ENCODE measurements at regions not wholly inside any gene's neighbourhood (a gene's known extent, or its start where the extent isn't known, plus 50 kb on each side); places are given as distances from the start of the nearest gene placed in this dataset.

GRCh38 chr2:145851730-145852129 lies 1331.8 kb upstream of the ZEB2 start:
- Mint-ChIP-seq H3K36me3 (no peaks in the 10 kb centered on the region), H3K27ac (no peak overlapping the region), H3K4me3 (no peak overlapping the region), H3K27me3 (ENCODE audit: low read depth in 3 of 3) (peaks cover 0 to 3% (median 0%) of the 10 kb centered on the region in 3 donors), H3K4me1 (no peaks in the 10 kb centered on the region), H3K9me3 (peaks cover 0 to 5% (median 0%) of the 10 kb centered on the region in 6 donors)
- DNase-seq, result no peak

GRCh38 chr2:145849466-145849865 lies 1329.5 kb upstream of the ZEB2 start:
- Mint-ChIP-seq H3K27ac (no peak overlapping the region), H3K36me3 (no peaks in the 10 kb centered on the region)

GRCh38 chr2:145846982-145847381 lies 1327.1 kb upstream of the ZEB2 start:
- no peaks in the 10 kb centered on the region for H3K36me3 Mint-ChIP-seq
- H3K4me3 Mint-ChIP-seq, result no peak overlapping the region
- no peaks in the 10 kb centered on the region for H3K4me1 Mint-ChIP-seq
- DNase-seq, result no peak
- H3K27ac Mint-ChIP-seq, result no peak overlapping the region
- peaks cover 0 to 2% (median 0%) of the 10 kb centered on the region in 3 donors for H3K27me3 Mint-ChIP-seq (ENCODE audit: low read depth in 3 of 3)
- peaks cover 0 to 2% (median 0%) of the 10 kb centered on the region in 6 donors for H3K9me3 Mint-ChIP-seq

More at GRCh38 chr2:145849466-145849865, 1329.5 kb upstream of the ZEB2 start:
- H3K9me3 Mint-ChIP-seq, result peaks cover 0 to 2% (median 0%) of the 10 kb centered on the region in 6 donors
- no peaks in the 10 kb centered on the region for H3K4me1 Mint-ChIP-seq
- H3K4me3 Mint-ChIP-seq, result no peak overlapping the region
- DNase-seq, result no peak
- peaks cover 0 to 2% (median 2%) of the 10 kb centered on the region in 3 donors for H3K27me3 Mint-ChIP-seq (ENCODE audit: low read depth in 3 of 3)

GRCh38 chr2:145845923-145846322 lies 1326.0 kb upstream of the ZEB2 start:
- no peak for DNase-seq
- Mint-ChIP-seq H3K27me3 (ENCODE audit: low read depth in 3 of 3) (peaks cover 0 to 2% (median 0%) of the 10 kb centered on the region in 3 donors), H3K27ac (no peak overlapping the region), H3K36me3 (no peaks in the 10 kb centered on the region), H3K4me3 (no peak overlapping the region), H3K4me1 (no peaks in the 10 kb centered on the region), H3K9me3 (peaks cover 0 to 2% (median 0%) of the 10 kb centered on the region in 6 donors)

GRCh38 chr2:145845207-145845894 lies 1325.4 kb upstream of the ZEB2 start:
- peaks cover 0 to 2% (median 0%) of the 10 kb centered on the region in 3 donors for H3K27me3 Mint-ChIP-seq (ENCODE audit: low read depth in 3 of 3)
- no peak for DNase-seq
- H3K9me3 Mint-ChIP-seq, result peaks cover 0 to 8% (median 0%) of the 10 kb centered on the region in 6 donors
- no peak overlapping the region for H3K27ac Mint-ChIP-seq
- no peaks in the 10 kb centered on the region for H3K4me1 Mint-ChIP-seq
- H3K4me3 Mint-ChIP-seq, result no peak overlapping the region
- H3K36me3 Mint-ChIP-seq, result no peaks in the 10 kb centered on the region

- H3K36me3 Mint-ChIP-seq, result no peaks in the 10 kb centered on the region
- no peak overlapping the region for H3K4me3 Mint-ChIP-seq
- no peak for DNase-seq
- H3K27ac Mint-ChIP-seq, result no peak overlapping the region
- no peaks in the 10 kb centered on the region for H3K4me1 Mint-ChIP-seq
- peaks cover 0 to 7% (median 0%) of the 10 kb centered on the region in 6 donors for H3K9me3 Mint-ChIP-seq
- H3K27me3 Mint-ChIP-seq (ENCODE audit: low read depth in 3 of 3), result peaks cover 0 to 2% (median 0%) of the 10 kb centered on the region in 3 donors
Measured at GRCh38 chr2:145841973-145842372, 1322.1 kb upstream of the ZEB2 start.

- no peak overlapping the region for H3K4me3 Mint-ChIP-seq
- H3K27ac Mint-ChIP-seq, result no peak overlapping the region
- peaks cover 0 to 9% (median 0%) of the 10 kb centered on the region in 6 donors for H3K9me3 Mint-ChIP-seq
- H3K36me3 Mint-ChIP-seq, result no peaks in the 10 kb centered on the region
- no peak for DNase-seq
- no peaks in the 10 kb centered on the region for H3K4me1 Mint-ChIP-seq
- H3K27me3 Mint-ChIP-seq (ENCODE audit: low read depth in 3 of 3), result no peaks in the 10 kb centered on the region
Measured at GRCh38 chr2:145836986-145837385, 1317.1 kb upstream of the ZEB2 start.

GRCh38 chr2:145835665-145836064 lies 1315.7 kb upstream of the ZEB2 start:
- H3K9me3 Mint-ChIP-seq, result peaks cover 0 to 6% (median 0%) of the 10 kb centered on the region in 6 donors
- no peaks in the 10 kb centered on the region for H3K4me1 Mint-ChIP-seq
- H3K27me3 Mint-ChIP-seq (ENCODE audit: low read depth in 3 of 3), result peaks cover 0 to 3% (median 0%) of the 10 kb centered on the region in 3 donors
- H3K27ac Mint-ChIP-seq, result no peak overlapping the region
- no peaks in the 10 kb centered on the region for H3K36me3 Mint-ChIP-seq
- DNase-seq, result no peak
- H3K4me3 Mint-ChIP-seq, result no peak overlapping the region

GRCh38 chr2:145832681-145833080 lies 1312.8 kb upstream of the ZEB2 start:
- DNase-seq, result no peak
- Mint-ChIP-seq H3K27me3 (ENCODE audit: low read depth in 3 of 3) (peaks cover 0 to 3% (median 2%) of the 10 kb centered on the region in 3 donors), H3K4me1 (no peaks in the 10 kb centered on the region), H3K36me3 (no peaks in the 10 kb centered on the region), H3K9me3 (peaks cover 0 to 2% (median 0%) of the 10 kb centered on the region in 6 donors), H3K27ac (no peak overlapping the region), H3K4me3 (no peak overlapping the region)

- H3K27ac Mint-ChIP-seq, result no peak overlapping the region
Measured at GRCh38 chr2:145829931-145830330, 1310.0 kb upstream of the ZEB2 start.

GRCh38 chr2:145827235-145827634 lies 1307.3 kb upstream of the ZEB2 start:
- H3K4me3 Mint-ChIP-seq, result no peak overlapping the region
- H3K27ac Mint-ChIP-seq, result no peak overlapping the region
- no peaks in the 10 kb centered on the region for H3K36me3 Mint-ChIP-seq
- peaks cover 0 to 13% (median 2%) of the 10 kb centered on the region in 6 donors for H3K9me3 Mint-ChIP-seq
- H3K4me1 Mint-ChIP-seq, result no peaks in the 10 kb centered on the region
- no peak for DNase-seq
- H3K27me3 Mint-ChIP-seq (ENCODE audit: low read depth in 3 of 3), result peaks cover 1 to 6% (median 2%) of the 10 kb centered on the region in 3 donors

More at GRCh38 chr2:145829931-145830330, 1310.0 kb upstream of the ZEB2 start:
- Mint-ChIP-seq H3K4me3 (no peak overlapping the region), H3K27me3 (ENCODE audit: low read depth in 3 of 3) (peaks cover 0 to 3% (median 2%) of the 10 kb centered on the region in 3 donors), H3K9me3 (peaks cover 0 to 13% (median 2%) of the 10 kb centered on the region in 6 donors), H3K36me3 (no peaks in the 10 kb centered on the region), H3K4me1 (no peaks in the 10 kb centered on the region)
- DNase-seq, result no peak

GRCh38 chr2:145824384-145824783 lies 1304.5 kb upstream of the ZEB2 start:
- H3K36me3 Mint-ChIP-seq, result no peaks in the 10 kb centered on the region
- H3K4me3 Mint-ChIP-seq, result no peak overlapping the region
- H3K9me3 Mint-ChIP-seq, result peaks cover 0 to 21% (median 5%) of the 10 kb centered on the region in 6 donors
- no peaks in the 10 kb centered on the region for H3K4me1 Mint-ChIP-seq
- no peak for DNase-seq
- peaks cover under 1 to 5% (median 1%) of the 10 kb centered on the region in 3 donors for H3K27me3 Mint-ChIP-seq (ENCODE audit: low read depth in 3 of 3)
- H3K27ac Mint-ChIP-seq, result no peak overlapping the region

- no peak overlapping the region for H3K27ac Mint-ChIP-seq
Measured at GRCh38 chr2:145822892-145823534, 1303.1 kb upstream of the ZEB2 start.

GRCh38 chr2:145820651-145821050 lies 1300.7 kb upstream of the ZEB2 start:
- Mint-ChIP-seq H3K9me3 (peaks cover 0 to 10% (median 0%) of the 10 kb centered on the region in 6 donors), H3K4me1 (no peaks in the 10 kb centered on the region), H3K27ac (no peak overlapping the region), H3K27me3 (ENCODE audit: low read depth in 3 of 3) (peaks cover 1 to 5% (median 1%) of the 10 kb centered on the region in 3 donors), H3K4me3 (no peak overlapping the region), H3K36me3 (no peaks in the 10 kb centered on the region)
- no peak for DNase-seq

More at GRCh38 chr2:145822892-145823534, 1303.1 kb upstream of the ZEB2 start:
- Mint-ChIP-seq H3K9me3 (peaks cover 0 to 21% (median 5%) of the 10 kb centered on the region in 6 donors), H3K36me3 (no peaks in the 10 kb centered on the region), H3K4me3 (no peak overlapping the region), H3K4me1 (no peaks in the 10 kb centered on the region), H3K27me3 (ENCODE audit: low read depth in 3 of 3) (peaks cover 1 to 5% (median 1%) of the 10 kb centered on the region in 3 donors)
- no peak for DNase-seq
